A549 (cell line): ENCODE measurements at regions not wholly inside any gene's neighbourhood (a gene's known extent, or its start where the extent isn't known, plus 50 kb on each side); places are given as distances from the start of the nearest gene placed in this dataset.

Experiments used
- ATAC-seq, 2 experiments: fragments of 200-7000 bp in 1 of 2; fragments of >200 bp in 1 of 2; cut with Nextera tagmentation in 1 of 2; cut with Tn5 transposase in 1 of 2; 3 replicates each; pipeline versions ENCODE4 v1.8.0 to v1.9.1; 2018 to 2020; ENCODE audit warnings: mild to moderate bottlenecking in 1 of 2, moderate library complexity in 1 of 2
- CTCF ChIA-PET: fragments of 300-600 bp; sonication (Branson Sonifier 250); formaldehyde crosslinking; extraction: SDS; loops from one replicate; lab custom pipeline; 2021; ENCODE audit warnings: antibody characterized with exemption, inconsistent platforms; lab: Yijun Ruan, JAX
- POLR2A ChIA-PET: fragments of 350-600 bp; formaldehyde crosslinking; extraction: SDS; loops from one replicate; lab custom pipeline; 2021; ENCODE audit warnings: antibody characterized with exemption, inconsistent platforms; lab: Yijun Ruan, JAX
- DNase-seq, 2 experiments: peaks; one replicate each; pipeline versions ENCODE4 v3.0.0 to v3.0.0-alpha.2; 2011 to 2016; ENCODE audit warnings: low read depth in 1 of 2, low spot score in 1 of 2
- FAIRE-seq: peaks from 2 replicates; lab custom pipeline; 2011; peaks lifted over from hg19 to GRCh38; lab: Jason Lieb, UNC
- H3K27ac ChIP-seq, 2 experiments: fragments of >200 bp; sonication (Bioruptor Twin); formaldehyde crosslinking; 3 replicates each; pipeline ENCODE4 v1.5.1; 2016 to 2017
- H3K4me1 ChIP-seq: fragments of >200 bp; sonication (Bioruptor Twin); formaldehyde crosslinking; 3 replicates; pipeline ENCODE4 v1.6.1; 2016
- H3K4me2 ChIP-seq: fragments of >200 bp; sonication (Bioruptor Twin); formaldehyde crosslinking; 3 replicates; pipeline ENCODE4 v1.6.1; 2016
- H3K4me3 ChIP-seq: fragments of >200 bp; sonication (Bioruptor Twin); formaldehyde crosslinking; 3 replicates; pipeline ENCODE4 v1.5.1; 2016
- H3K9me3 ChIP-seq: fragments of >200 bp; sonication (Bioruptor Twin); formaldehyde crosslinking; 3 replicates; pipeline ENCODE4 v1.6.1; 2016
- BHLHE40 ChIP-seq: IDR thresholded peaks from 2 replicates; pipeline ENCODE4 v1.6.1; 2012; ENCODE audit warnings: low read depth, low read length, inconsistent platforms
- EHF ChIP-seq: fragments of 250-450 bp; sonication (Bioruptor Pico); IDR thresholded peaks from 2 replicates; pipeline ENCODE4 v1.5.0; 2020; ENCODE audit warnings: mild to moderate bottlenecking
- EP300 ChIP-seq, 2 experiments: fragments of >200 bp; sonication (Bioruptor Twin); formaldehyde crosslinking; IDR thresholded peaks; 2 replicates in 1 of 2; 3 replicates in 1 of 2; pipeline ENCODE4 v1.6.1; 2016 to 2017
- FOXS1 ChIP-seq: fragments of 250-450 bp; sonication (Bioruptor Pico); IDR thresholded peaks from 2 replicates; pipeline ENCODE4 v1.5.0; 2020; ENCODE audit warnings: mild to moderate bottlenecking, moderate library complexity
- GATA3 ChIP-seq: IDR thresholded peaks from 2 replicates; pipeline ENCODE4 v1.6.1; 2012; ENCODE audit warnings: borderline replicate concordance
- HDAC2 ChIP-seq: fragments of 200-600 bp; sonication (generic); IDR thresholded peaks from 2 replicates; pipeline ENCODE4 v1.6.1; 2016
- HOXA7 ChIP-seq: fragments of 250-450 bp; sonication (Bioruptor Pico); IDR thresholded peaks from 2 replicates; pipeline ENCODE4 v1.5.0; 2020; ENCODE audit warnings: mild to moderate bottlenecking, moderate library complexity
- KDM1A ChIP-seq: fragments of 200-600 bp; sonication (generic); IDR thresholded peaks from 2 replicates; pipeline ENCODE4 v1.6.1; 2016; ENCODE audit warnings: low read depth, mild to moderate bottlenecking
- KDM5A ChIP-seq: fragments of 200-600 bp; sonication (generic); IDR thresholded peaks from 2 replicates; pipeline ENCODE4 v1.6.1; 2016; ENCODE audit warnings: antibody characterized with exemption, mild to moderate bottlenecking
- MAFK ChIP-seq: fragments of 450-650 bp; IDR thresholded peaks from 2 replicates; pipeline ENCODE4 v1.6.1; 2014; ENCODE audit not compliant: partially characterized antibody
- MAZ ChIP-seq: fragments of 150-350 bp; IDR thresholded peaks from 2 replicates; pipeline ENCODE4 v1.6.1; 2014; ENCODE audit warnings: antibody characterized with exemption, low read depth, low read length, borderline replicate concordance
- MYC ChIP-seq: IDR thresholded peaks from 2 replicates; pipeline ENCODE4 v1.6.1; 2012; ENCODE audit warnings: mild to moderate bottlenecking, inconsistent platforms, low read length, improper control_type of control experiment, borderline replicate concordance
- NFE2L2 ChIP-seq: fragments of 150-350 bp; conservative IDR thresholded peaks from 2 replicates; pipeline ENCODE4 v1.6.1; 2014; ENCODE audit warnings: low read length
- NPAS2 ChIP-seq: fragments of 250-450 bp; sonication (Bioruptor Pico); IDR thresholded peaks from 2 replicates; pipeline ENCODE4 v1.8.0; 2022; ENCODE audit warnings: mild to moderate bottlenecking, moderate library complexity, borderline replicate concordance
- NR3C1 ChIP-seq: fragments of >200 bp; sonication (Bioruptor Twin); formaldehyde crosslinking; IDR thresholded peaks from 3 replicates; pipeline ENCODE4 v1.6.1; 2017
- RAD21 ChIP-seq, 2 experiments: fragments of >200 bp in 1 of 2; sonication (Bioruptor Twin) in 1 of 2; formaldehyde crosslinking in 1 of 2; IDR thresholded peaks in 1 of 2; conservative IDR thresholded peaks in 1 of 2; 2 replicates in 1 of 2; 3 replicates in 1 of 2; pipeline ENCODE4 v1.6.1; 2012 to 2018; ENCODE audit warnings: inconsistent platforms in 1 of 2
- RARB ChIP-seq: fragments of 250-450 bp; sonication (Bioruptor Pico); IDR thresholded peaks from 2 replicates; pipeline ENCODE4 v1.8.0; 2021; ENCODE audit warnings: mild to moderate bottlenecking, moderate library complexity
- RCOR1 ChIP-seq: fragments of 150-350 bp; IDR thresholded peaks from 2 replicates; pipeline ENCODE4 v1.6.1; 2014; ENCODE audit warnings: antibody characterized with exemption, low read length, low read depth
- REST ChIP-seq: fragments of 200-600 bp; sonication (generic); IDR thresholded peaks from 2 replicates; pipeline ENCODE4 v1.6.1; 2016; ENCODE audit warnings: antibody characterized with exemption, mild to moderate bottlenecking, moderate library complexity
- ZC3H11A ChIP-seq: fragments of 450-650 bp; IDR thresholded peaks from 2 replicates; pipeline ENCODE4 v1.6.1; 2014; ENCODE audit warnings: antibody characterized with exemption, mild to moderate bottlenecking
- ZNF302 ChIP-seq: fragments of 250-450 bp; sonication (Bioruptor Pico); IDR thresholded peaks from 2 replicates; pipeline ENCODE4 v1.9.0; 2021; ENCODE audit warnings: inconsistent platforms, mild to moderate bottlenecking, moderate library complexity
- ZSCAN20 ChIP-seq: fragments of 250-450 bp; sonication (Bioruptor Pico); IDR thresholded peaks from 2 replicates; pipeline ENCODE4 v1.8.0; 2022; ENCODE audit warnings: mild to moderate bottlenecking, moderate library complexity
- WGBS: methylation state at CpG from one replicate; pipeline ENCODE4 v1.1.6; 2017; ENCODE audit errors: missing lambda C conversion rate; 5-methylcytosine and 5-hydroxymethylcytosine counted together
- TF ChIP-seq, protein P1 (sequence below): IDR thresholded peaks from 2 replicates; pipeline ENCODE4 v1.6.1; 2012
- TF ChIP-seq, protein P2 (sequence below): fragments of >200 bp; sonication (Bioruptor Twin); formaldehyde crosslinking; IDR thresholded peaks from 3 replicates; pipeline ENCODE4 v1.5.1; 2016
- TF ChIP-seq, protein P3 (sequence below): fragments of 250-450 bp; sonication (Bioruptor Pico); IDR thresholded peaks from 2 replicates; pipeline ENCODE4 v1.5.0; 2021; ENCODE audit warnings: mild to moderate bottlenecking, moderate library complexity, borderline replicate concordance
- TF ChIP-seq, protein P4 (sequence below): IDR thresholded peaks from 2 replicates; pipeline ENCODE4 v1.6.1; 2012; ENCODE audit warnings: low read depth, borderline replicate concordance

DNA sequence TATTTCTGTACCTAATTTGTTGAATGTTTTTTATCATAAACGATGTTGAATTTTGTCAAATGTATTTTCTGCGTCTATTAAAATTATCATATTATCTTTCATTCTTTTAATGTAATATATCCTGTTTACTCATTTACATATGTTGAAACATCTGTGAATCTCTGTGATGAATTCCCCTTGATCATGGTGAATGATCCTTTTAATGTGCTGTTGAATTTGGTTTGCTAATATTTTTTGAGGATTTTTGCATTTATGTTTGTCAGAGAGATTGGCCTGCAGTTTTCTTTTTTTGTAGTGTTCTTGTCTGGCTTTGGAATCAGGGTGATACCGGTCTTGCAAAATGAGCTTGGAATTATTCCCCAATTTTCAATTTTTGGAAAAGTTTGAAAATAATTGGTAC is 569.3 kb upstream of the CCDC179 start:
- FAIRE-seq (no peak), DNase-seq (no peak)
- Histone ChIP-seq H3K9me3 (no peaks in the 10 kb centered on the region), H3K4me3 (no peak overlapping the region), H3K4me2 (no peak overlapping the region)
- no peak for TF ChIP-seq RAD21 (conservative IDR thresholded peaks at IDR 0.05 in 1 of 2, IDR thresholded peaks at IDR 0.05 in 1 of 2)
- TF ChIP-seq GATA3 = no peak
- no peak for TF ChIP-seq NFE2L2
- TF ChIP-seq RARB (CRISPR knock-in tag) = no peak
- no peak for TF ChIP-seq NPAS2 (CRISPR knock-in tag)
- TF ChIP-seq RCOR1 = no peak
- no peak for TF ChIP-seq FOXS1
- TF ChIP-seq, all 56 proteins: peak for 0
- H3K4me1 ChIP-seq = no peaks in the 10 kb centered on the region
- POLR2A ChIA-PET = no interaction called here
- no peak for ATAC-seq
- CTCF ChIA-PET = no interaction called here
- WGBS = 28% methylated on average over 3 of the region's 3 CpGs
- H3K27ac ChIP-seq = no peak overlapping the region

GRCh38 chr11:23453522-23453921 is 593.2 kb upstream of the CCDC179 start:
- FAIRE-seq = no peak
- H3K4me1 ChIP-seq = no peaks in the 10 kb centered on the region
- H3K4me3 ChIP-seq = no peak overlapping the region
- no peaks in the 10 kb centered on the region for H3K9me3 ChIP-seq
- ATAC-seq = no peak
- 91% methylated on average over 2 of the region's 2 CpGs for WGBS
- DNase-seq = no peak
- no peak overlapping the region for H3K4me2 ChIP-seq
- ChIA-PET CTCF (no interaction called here), POLR2A (no interaction called here)
- no peak for TF ChIP-seq REST
- no peak for TF ChIP-seq EHF
- TF ChIP-seq EP300 (IDR thresholded peaks at IDR 0.05) = no peak
- TF ChIP-seq NR3C1 = no peak
- no peak for TF ChIP-seq ZC3H11A
- TF ChIP-seq KDM5A = no peak
- no peak for TF ChIP-seq NPAS2 (CRISPR knock-in tag)
- TF ChIP-seq, protein P1, sequence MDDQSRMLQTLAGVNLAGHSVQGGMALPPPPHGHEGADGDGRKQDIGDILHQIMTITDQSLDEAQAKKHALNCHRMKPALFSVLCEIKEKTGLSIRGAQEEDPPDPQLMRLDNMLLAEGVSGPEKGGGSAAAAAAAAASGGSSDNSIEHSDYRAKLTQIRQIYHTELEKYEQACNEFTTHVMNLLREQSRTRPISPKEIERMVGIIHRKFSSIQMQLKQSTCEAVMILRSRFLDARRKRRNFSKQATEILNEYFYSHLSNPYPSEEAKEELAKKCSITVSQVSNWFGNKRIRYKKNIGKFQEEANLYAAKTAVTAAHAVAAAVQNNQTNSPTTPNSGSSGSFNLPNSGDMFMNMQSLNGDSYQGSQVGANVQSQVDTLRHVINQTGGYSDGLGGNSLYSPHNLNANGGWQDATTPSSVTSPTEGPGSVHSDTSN = no peak
- TF ChIP-seq KDM1A = no peak
- no peak for TF ChIP-seq ZNF302
- TF ChIP-seq HDAC2 = no peak
- no peak for TF ChIP-seq BHLHE40
- no peak overlapping the region for H3K27ac ChIP-seq

- 12% methylated on average over 3 of the region's 3 CpGs for WGBS
- DNase-seq = no peak
- no peaks in the 10 kb centered on the region for H3K9me3 ChIP-seq
- no peaks in the 10 kb centered on the region for H3K4me1 ChIP-seq
- ChIA-PET CTCF (no interaction called here), POLR2A (no interaction called here)
- ATAC-seq = no peak
- H3K4me2 ChIP-seq = no peak overlapping the region
- no peak overlapping the region for H3K4me3 ChIP-seq
- FAIRE-seq = no peak
- H3K27ac ChIP-seq = no peak overlapping the region
- no peak for TF ChIP-seq MAFK
- no peak for TF ChIP-seq RAD21 (conservative IDR thresholded peaks at IDR 0.05 in 1 of 2, IDR thresholded peaks at IDR 0.05 in 1 of 2)
- TF ChIP-seq, protein P2, sequence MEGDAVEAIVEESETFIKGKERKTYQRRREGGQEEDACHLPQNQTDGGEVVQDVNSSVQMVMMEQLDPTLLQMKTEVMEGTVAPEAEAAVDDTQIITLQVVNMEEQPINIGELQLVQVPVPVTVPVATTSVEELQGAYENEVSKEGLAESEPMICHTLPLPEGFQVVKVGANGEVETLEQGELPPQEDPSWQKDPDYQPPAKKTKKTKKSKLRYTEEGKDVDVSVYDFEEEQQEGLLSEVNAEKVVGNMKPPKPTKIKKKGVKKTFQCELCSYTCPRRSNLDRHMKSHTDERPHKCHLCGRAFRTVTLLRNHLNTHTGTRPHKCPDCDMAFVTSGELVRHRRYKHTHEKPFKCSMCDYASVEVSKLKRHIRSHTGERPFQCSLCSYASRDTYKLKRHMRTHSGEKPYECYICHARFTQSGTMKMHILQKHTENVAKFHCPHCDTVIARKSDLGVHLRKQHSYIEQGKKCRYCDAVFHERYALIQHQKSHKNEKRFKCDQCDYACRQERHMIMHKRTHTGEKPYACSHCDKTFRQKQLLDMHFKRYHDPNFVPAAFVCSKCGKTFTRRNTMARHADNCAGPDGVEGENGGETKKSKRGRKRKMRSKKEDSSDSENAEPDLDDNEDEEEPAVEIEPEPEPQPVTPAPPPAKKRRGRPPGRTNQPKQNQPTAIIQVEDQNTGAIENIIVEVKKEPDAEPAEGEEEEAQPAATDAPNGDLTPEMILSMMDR = no peak
- TF ChIP-seq, protein P3, sequence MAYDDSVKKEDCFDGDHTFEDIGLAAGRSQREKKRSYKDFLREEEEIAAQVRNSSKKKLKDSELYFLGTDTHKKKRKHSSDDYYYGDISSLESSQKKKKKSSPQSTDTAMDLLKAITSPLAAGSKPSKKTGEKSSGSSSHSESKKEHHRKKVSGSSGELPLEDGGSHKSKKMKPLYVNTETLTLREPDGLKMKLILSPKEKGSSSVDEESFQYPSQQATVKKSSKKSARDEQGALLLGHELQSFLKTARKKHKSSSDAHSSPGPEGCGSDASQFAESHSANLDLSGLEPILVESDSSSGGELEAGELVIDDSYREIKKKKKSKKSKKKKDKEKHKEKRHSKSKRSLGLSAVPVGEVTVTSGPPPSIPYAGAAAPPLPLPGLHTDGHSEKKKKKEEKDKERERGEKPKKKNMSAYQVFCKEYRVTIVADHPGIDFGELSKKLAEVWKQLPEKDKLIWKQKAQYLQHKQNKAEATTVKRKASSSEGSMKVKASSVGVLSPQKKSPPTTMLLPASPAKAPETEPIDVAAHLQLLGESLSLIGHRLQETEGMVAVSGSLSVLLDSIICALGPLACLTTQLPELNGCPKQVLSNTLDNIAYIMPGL = no peak
- TF ChIP-seq, protein P4, sequence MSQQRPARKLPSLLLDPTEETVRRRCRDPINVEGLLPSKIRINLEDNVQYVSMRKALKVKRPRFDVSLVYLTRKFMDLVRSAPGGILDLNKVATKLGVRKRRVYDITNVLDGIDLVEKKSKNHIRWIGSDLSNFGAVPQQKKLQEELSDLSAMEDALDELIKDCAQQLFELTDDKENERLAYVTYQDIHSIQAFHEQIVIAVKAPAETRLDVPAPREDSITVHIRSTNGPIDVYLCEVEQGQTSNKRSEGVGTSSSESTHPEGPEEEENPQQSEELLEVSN = no peak
- no peak for TF ChIP-seq NR3C1
- TF ChIP-seq HOXA7 (CRISPR knock-in tag) = no peak
- TF ChIP-seq MYC = no peak
- no peak for TF ChIP-seq MAZ
- no peak for TF ChIP-seq GATA3
- TF ChIP-seq ZSCAN20 = no peak
Observed at GRCh38 chr11:23455321-23455891, 595.1 kb upstream of the CCDC179 start.
